ENCODE measurements at regions not wholly inside any gene's neighbourhood (a gene's known extent, or its start where the extent isn't known, plus 50 kb on each side); places are given as distances from the start of the nearest gene placed in this dataset.

DNA sequence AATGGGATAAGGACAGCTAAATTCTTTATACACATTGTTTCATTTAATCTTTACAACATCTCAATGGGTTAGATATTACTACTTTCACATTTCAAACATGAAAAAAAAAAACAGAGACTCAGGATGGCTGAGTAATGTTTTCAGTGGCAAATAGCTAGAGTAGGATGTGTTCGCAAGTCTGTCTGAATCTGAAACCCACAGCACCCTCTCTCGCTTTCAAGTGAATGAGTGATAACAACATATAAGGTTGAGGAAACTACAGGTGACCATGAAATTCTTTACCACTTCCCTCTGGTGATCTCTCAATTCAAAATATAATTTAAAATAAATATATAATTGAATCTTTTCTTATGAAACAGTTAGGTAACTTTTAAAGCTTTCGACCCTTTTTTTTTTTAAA, 162.6 kb downstream of the PRR32 start:
- TF ChIP-seq, protein P1, sequence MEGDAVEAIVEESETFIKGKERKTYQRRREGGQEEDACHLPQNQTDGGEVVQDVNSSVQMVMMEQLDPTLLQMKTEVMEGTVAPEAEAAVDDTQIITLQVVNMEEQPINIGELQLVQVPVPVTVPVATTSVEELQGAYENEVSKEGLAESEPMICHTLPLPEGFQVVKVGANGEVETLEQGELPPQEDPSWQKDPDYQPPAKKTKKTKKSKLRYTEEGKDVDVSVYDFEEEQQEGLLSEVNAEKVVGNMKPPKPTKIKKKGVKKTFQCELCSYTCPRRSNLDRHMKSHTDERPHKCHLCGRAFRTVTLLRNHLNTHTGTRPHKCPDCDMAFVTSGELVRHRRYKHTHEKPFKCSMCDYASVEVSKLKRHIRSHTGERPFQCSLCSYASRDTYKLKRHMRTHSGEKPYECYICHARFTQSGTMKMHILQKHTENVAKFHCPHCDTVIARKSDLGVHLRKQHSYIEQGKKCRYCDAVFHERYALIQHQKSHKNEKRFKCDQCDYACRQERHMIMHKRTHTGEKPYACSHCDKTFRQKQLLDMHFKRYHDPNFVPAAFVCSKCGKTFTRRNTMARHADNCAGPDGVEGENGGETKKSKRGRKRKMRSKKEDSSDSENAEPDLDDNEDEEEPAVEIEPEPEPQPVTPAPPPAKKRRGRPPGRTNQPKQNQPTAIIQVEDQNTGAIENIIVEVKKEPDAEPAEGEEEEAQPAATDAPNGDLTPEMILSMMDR (conservative IDR thresholded peaks at IDR 0.05; ENCODE audit: low read length): no peak
- no peak for TF ChIP-seq EZH2phosphoT487 (IDR thresholded peaks at IDR 0.05; ENCODE audit: borderline replicate concordance, low read depth, low read length)
